ENCODE measurements at regions not wholly inside any gene's neighbourhood (a gene's known extent, or its start where the extent isn't known, plus 50 kb on each side); places are given as distances from the start of the nearest gene placed in this dataset.

DNA sequence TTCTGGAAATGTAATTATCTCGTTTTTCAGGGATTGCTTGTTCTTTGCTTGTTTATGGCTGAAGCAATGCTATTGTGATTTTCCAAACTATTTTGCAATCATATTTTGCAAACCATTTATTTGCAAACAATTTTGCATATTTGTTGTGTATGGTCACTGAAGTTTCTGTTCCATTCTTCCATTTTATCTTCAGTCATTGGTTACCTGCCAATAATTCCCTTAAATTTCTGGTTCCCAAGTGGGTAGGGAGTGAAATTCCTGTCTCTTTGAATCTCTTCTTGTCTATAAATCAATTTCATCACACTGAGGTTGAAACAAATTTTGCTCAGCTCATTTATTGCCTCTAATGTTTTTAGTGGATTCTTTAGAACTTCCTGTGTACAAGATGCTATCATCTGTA lies 401.7 kb upstream of the VWC2 start:
- DNase-seq (ENCODE audit: low read depth): no peak

GRCh38 chr7:49376817-49377375 lies 396.5 kb upstream of the VWC2 start:
- no peak for DNase-seq (ENCODE audit: low read depth)

- no peak for DNase-seq (ENCODE audit: low read depth)
These were observed 386.6 kb upstream of the VWC2 start for GRCh38 chr7:49386792-49387191.

- DNase-seq (ENCODE audit: low read depth): no peak
These were observed 383.5 kb upstream of the VWC2 start for GRCh38 chr7:49389871-49390479.

GRCh38 chr7:49396229-49396628 lies 377.2 kb upstream of the VWC2 start:
- DNase-seq (ENCODE audit: low read depth): no peak

DNA sequence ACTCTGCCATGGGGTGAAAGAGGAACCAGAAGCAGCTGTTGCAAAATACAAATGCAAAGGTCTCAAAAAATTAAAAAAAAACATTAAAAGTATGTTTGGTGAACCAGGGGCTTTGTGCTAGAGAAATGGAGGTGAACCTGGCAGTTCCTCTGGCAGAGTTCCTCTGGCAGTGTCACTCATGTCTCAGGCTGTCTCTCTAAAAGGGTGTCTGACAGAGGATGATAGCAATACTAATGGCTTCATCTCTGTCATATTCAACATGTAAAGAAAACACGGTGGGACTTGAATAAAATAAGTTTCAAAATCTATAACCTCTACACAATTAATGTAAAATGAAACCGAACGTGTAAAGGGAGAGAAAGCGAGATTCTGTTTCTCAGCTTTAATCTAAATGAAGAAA lies 375.7 kb upstream of the VWC2 start:
- no peak for DNase-seq (ENCODE audit: low read depth)

GRCh38 chr7:49398236-49398635 lies 375.2 kb upstream of the VWC2 start:
- no peak for DNase-seq (ENCODE audit: low read depth)

DNA sequence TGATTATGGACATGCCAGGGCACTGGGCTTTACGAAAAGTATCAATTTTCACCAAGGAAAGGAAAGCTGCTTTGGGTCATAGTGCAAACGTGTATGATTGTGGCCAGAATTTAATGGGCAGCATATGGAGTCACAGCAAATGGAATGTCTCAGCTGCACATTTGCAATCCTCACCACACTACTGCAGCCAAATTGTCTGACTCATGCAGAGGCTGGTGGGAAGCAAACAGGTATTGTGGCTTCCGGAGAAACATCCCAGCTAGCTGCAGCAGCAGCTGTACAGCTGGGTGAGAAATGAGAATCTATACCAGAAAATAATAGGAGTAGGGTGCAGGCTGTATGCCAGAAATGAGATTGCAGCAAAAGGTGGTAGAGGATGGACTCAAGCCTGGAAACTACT lies 374.7 kb upstream of the VWC2 start:
- DNase-seq (ENCODE audit: low read depth): no peak

DNA sequence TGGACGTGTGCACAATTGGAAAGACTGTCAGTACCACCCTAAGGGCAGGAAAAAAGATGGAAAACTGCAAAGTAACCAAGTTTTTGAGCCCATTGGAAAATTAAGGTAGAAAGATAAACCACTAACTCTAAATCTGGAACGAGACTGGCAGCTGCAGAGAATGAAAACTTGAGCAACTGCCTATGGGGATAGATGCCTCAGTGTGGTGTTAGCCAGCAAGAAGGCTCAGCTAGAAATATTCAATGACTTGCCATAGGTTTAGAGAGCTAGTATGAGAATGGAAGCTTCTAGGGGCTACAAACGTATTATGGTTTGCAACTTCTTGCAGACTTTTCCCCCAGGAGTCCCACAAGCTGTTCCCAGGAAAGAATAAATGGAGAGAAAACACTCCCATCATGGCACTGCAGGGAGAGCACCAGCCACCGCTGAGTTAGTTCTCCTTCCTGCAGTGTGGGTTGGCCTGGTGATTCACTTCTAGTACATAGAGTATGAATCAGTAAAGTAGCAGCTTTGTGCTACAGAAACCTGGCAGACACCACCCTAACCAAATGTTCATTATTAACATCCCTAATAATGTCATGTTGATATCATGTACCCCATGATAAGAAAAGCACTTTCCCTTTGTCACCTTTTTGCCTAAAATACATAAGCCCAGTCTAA lies 372.4 kb upstream of the VWC2 start:
- no peak for DNase-seq (ENCODE audit: low read depth)

DNA sequence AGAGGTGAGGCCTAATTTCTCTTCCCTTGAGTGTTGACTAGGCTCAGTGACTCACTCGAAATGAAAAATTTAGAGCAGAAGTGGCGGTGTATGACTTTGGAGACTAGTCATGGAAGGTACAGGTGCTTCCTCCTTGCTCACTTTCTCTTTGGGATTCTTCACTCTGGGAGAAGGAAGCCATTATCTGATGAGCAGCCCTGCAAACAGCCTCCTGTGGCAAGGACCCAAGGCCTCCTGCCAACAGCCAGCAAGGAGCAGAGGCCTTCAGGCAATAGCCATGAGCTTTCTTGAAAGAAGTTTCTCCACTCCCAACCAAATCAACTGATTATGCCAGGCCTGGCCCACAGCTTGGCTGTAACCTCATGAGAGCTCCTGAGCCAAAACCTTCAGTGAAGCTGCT lies 369.6 kb upstream of the VWC2 start:
- no peak for DNase-seq (ENCODE audit: low read depth)

GRCh38 chr7:49407205-49407604 lies 366.2 kb upstream of the VWC2 start:
- no peak for DNase-seq (ENCODE audit: low read depth)

DNA sequence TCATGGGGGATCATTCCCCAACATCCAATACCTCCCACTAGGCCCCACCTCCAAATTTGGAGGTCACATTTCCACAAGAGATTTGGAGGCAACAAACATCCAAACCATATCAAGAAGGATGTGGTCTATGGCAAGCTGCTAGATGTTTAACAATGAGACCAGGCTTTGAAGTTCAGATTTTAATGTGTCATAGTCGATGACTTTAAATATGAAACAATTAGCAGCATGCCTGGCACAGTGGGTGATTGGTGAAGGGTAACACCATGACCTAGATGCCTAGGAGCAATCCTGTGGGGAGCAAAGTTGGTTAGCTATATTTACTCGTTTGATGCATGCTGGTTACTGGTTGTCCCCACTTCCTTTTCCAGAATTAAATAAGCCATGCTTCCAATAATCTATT lies 356.4 kb upstream of the VWC2 start:
- no peak for DNase-seq (ENCODE audit: low read depth)

- DNase-seq (ENCODE audit: low read depth): no peak
These were observed 354.5 kb upstream of the VWC2 start for GRCh38 chr7:49418963-49419362.

- DNase-seq (ENCODE audit: low read depth): no peak
These were observed 350.9 kb upstream of the VWC2 start for GRCh38 chr7:49422564-49422963.

GRCh38 chr7:49424109-49424508 lies 349.3 kb upstream of the VWC2 start:
- DNase-seq (ENCODE audit: low read depth): no peak

- DNase-seq (ENCODE audit: low read depth): no peak
These were observed 348.1 kb upstream of the VWC2 start for GRCh38 chr7:49425277-49425818.

- no peak for DNase-seq (ENCODE audit: low read depth)
These were observed 341.2 kb upstream of the VWC2 start for GRCh38 chr7:49432254-49432653.

GRCh38 chr7:49433794-49434193 lies 339.6 kb upstream of the VWC2 start:
- DNase-seq (ENCODE audit: low read depth): no peak

- no peak for DNase-seq (ENCODE audit: low read depth)
These were observed 338.6 kb upstream of the VWC2 start for GRCh38 chr7:49434846-49435245.

DNA sequence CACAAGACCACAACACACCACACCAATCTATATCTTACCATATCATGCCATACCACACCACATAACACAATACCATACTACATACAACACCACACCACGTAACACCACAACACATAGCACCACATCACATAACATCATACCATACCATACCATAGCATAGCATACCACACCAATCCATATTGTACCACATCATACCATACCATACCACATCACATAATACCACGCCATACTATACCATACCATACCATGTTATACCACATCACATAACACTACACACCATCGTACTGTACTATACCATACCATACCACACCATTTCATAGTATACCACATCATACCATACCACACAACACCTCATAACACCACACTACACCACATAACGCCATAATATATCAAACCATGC lies 335.2 kb upstream of the VWC2 start:
- no peak for DNase-seq (ENCODE audit: low read depth)

DNA sequence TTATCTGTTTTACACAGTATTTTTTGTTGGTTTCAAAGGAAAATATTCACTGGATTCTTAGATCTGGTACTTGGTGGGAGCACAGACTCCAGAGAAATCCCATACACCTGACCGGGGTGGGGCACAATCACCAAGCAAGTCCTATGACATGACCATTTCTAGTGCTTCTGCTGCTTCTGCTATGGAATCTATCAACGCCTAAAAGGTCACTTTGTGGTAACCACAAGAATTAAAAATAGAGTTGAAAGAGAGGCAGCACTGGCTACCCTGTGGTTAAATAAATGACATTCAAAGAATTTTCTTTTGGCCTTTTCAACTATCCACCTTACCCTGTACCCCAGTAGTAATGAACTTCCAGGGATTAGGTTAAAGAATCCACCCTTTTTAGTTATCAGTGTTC lies 329.9 kb upstream of the VWC2 start:
- no peak for DNase-seq (ENCODE audit: low read depth)

DNA sequence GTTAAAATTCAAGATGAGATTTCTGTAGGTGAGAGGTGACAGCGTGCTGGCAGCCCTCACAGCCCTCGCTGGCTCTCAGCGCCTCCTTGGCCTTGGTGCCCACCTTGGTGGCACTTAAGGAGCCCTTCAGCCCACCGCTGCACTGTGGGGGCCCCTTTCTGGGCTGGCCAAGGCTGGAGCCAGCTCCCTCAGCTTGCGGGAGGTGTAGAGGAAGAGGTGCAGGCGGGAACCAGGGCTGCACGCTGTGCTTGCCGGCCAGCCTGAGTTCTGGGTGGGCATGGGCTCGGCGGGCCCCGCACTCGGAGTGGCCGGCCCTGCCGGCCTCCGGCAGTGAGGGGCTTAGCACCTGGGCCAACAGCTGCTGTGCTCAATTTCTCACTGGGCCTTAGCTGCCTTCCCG lies 320.0 kb upstream of the VWC2 start:
- DNase-seq (ENCODE audit: low read depth): no peak

- no peak for DNase-seq (ENCODE audit: low read depth)
These were observed 294.0 kb upstream of the VWC2 start for GRCh38 chr7:49479441-49479840.
